Gastrocnemius medialis (tissue), 4 donors: ENCODE measurements at regions not wholly inside any gene's neighbourhood (a gene's known extent, or its start where the extent isn't known, plus 50 kb on each side); places are given as distances from the start of the nearest gene placed in this dataset.

Experiments
- CTCF ChIP-seq, 5 experiments: fragments of 450-650 bp in 3 of 5; fragments of 200-600 bp in 2 of 5; sonication (generic) in 2 of 5; IDR thresholded peaks in 4 of 5; conservative IDR thresholded peaks in 1 of 5; 1 replicate in 4 of 5; 2 replicates in 1 of 5; pipeline ENCODE4 v1.5.1; 2016 to 2019; ENCODE audit warnings: antibody characterized with exemption in 5 of 5, mild to moderate bottlenecking in 3 of 5, moderate library complexity in 3 of 5
- POLR2A ChIP-seq, 2 donors: fragments of 450-650 bp; IDR thresholded peaks; one replicate each; pipeline ENCODE4 v1.6.1; 2017; ENCODE audit warnings: antibody characterized with exemption in 2 of 2, mild to moderate bottlenecking in 2 of 2, moderate library complexity in 2 of 2

GRCh38 chr13:108375772-108376171 lies 106.3 kb downstream of the TNFSF13B start:
- TF ChIP-seq CTCF (IDR thresholded peaks at IDR 0.05 in 4 of 5, conservative IDR thresholded peaks at IDR 0.05 in 1 of 5) (no peak), POLR2A (IDR thresholded peaks at IDR 0.05) (no peak)
